Loucy (cell line): ENCODE measurements at regions not wholly inside any gene's neighbourhood (a gene's known extent, or its start where the extent isn't known, plus 50 kb on each side); places are given as distances from the start of the nearest gene placed in this dataset.

Source experiments
- H2AFZ ChIP-seq: fragments of 200-600 bp; sonication (generic); 2 replicates; pipeline ENCODE4 v1.6.0; 2016; ENCODE audit warnings: antibody characterized with exemption, mild to moderate bottlenecking, low read length, moderate library complexity
- H3F3A ChIP-seq: fragments of 200-600 bp; 2 replicates; pipeline ENCODE4 v1.6.0; 2016; ENCODE audit warnings: antibody characterized with exemption, low read depth, mild to moderate bottlenecking
- H3K27me3 ChIP-seq: fragments of 200-600 bp; sonication (generic); 2 replicates; pipeline ENCODE4 v1.6.1; 2014; ENCODE audit warnings: low read length, mild to moderate bottlenecking; ENCODE audit not compliant: insufficient read depth, poor library complexity, severe bottlenecking
- H3K36me3 ChIP-seq: fragments of 200-600 bp; sonication (generic); 2 replicates; pipeline ENCODE4 v1.6.1; 2016; ENCODE audit warnings: low read length; ENCODE audit not compliant: insufficient read depth
- H3K4me1 ChIP-seq: fragments of 200-600 bp; sonication (generic); 2 replicates; pipeline ENCODE4 v1.5.1; 2014; ENCODE audit warnings: low read length, mild to moderate bottlenecking; ENCODE audit not compliant: insufficient read depth, poor library complexity, severe bottlenecking
- H3K4me2 ChIP-seq: fragments of 200-600 bp; sonication (generic); 2 replicates; pipeline ENCODE4 v1.6.0; 2014; ENCODE audit warnings: antibody characterized with exemption, low read length, low read depth, mild to moderate bottlenecking; ENCODE audit not compliant: poor library complexity, severe bottlenecking
- H3K4me3 ChIP-seq: fragments of 200-600 bp; sonication (generic); 2 replicates; pipeline ENCODE4 v1.5.1; 2014; ENCODE audit warnings: low read length, mild to moderate bottlenecking, mixed read lengths; ENCODE audit not compliant: poor library complexity, severe bottlenecking
- H3K79me2 ChIP-seq: fragments of 200-600 bp; sonication (generic); 2 replicates; pipeline ENCODE4 v1.6.1; 2014; ENCODE audit warnings: low read length; ENCODE audit not compliant: insufficient read depth
- H3K9ac ChIP-seq: fragments of 200-600 bp; sonication (generic); 2 replicates; pipeline ENCODE4 v1.6.0; 2014; ENCODE audit warnings: mild to moderate bottlenecking, low read depth, low read length, moderate library complexity; ENCODE audit not compliant: poor library complexity, severe bottlenecking
- H3K9me2 ChIP-seq: fragments of 200-600 bp; sonication (generic); replicated peaks from 2 replicates; pipeline ENCODE4 v1.6.1; 2016; ENCODE audit warnings: low read depth, low read length, mixed read lengths
- H3K9me3 ChIP-seq: fragments of 200-600 bp; sonication (generic); 2 replicates; pipeline ENCODE4 v1.6.1; 2014; ENCODE audit warnings: mild to moderate bottlenecking, antibody characterized with exemption, low read length, low read depth; ENCODE audit not compliant: insufficient read depth
- H4K20me1 ChIP-seq: fragments of 200-600 bp; sonication (generic); 2 replicates; pipeline ENCODE4 v1.6.0; 2014; ENCODE audit warnings: antibody characterized with exemption, low read length, mild to moderate bottlenecking; ENCODE audit not compliant: insufficient read depth, poor library complexity, severe bottlenecking
- EZH2phosphoT487 ChIP-seq: fragments of 200-600 bp; IDR thresholded peaks from 2 replicates; pipeline ENCODE4 v1.6.1; 2018; ENCODE audit warnings: antibody characterized with exemption, mild to moderate bottlenecking, moderate library complexity, borderline replicate concordance
- TF ChIP-seq, protein P1 (sequence below): fragments of 200-600 bp; sonication (generic); conservative IDR thresholded peaks from 2 replicates; pipeline ENCODE4 v1.5.1; 2014; ENCODE audit warnings: mild to moderate bottlenecking, antibody characterized with exemption, low read length

DNA sequence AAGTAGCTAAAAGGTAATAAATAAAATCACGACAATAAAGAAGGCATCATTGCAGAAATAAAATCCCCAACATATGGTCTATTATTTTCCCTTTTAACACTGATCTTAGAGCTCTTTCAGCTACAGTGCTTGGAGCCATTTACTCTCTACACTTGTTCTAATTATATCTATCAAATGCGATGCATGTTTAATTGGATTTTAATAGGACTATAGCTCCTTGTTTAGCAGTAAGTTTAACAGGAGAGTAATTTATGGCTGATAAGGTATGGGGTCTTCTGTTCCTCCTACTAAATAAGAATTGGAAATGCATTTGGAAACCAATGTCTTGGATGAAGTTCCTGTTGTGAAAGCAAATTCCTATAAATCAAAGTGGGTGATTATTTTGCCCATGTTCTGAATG lies 304.2 kb upstream of the PTPRD start:
- no peak for TF ChIP-seq EZH2phosphoT487
- no peak overlapping the region for H3K4me2 ChIP-seq
- no peak overlapping the region for H3K9ac ChIP-seq
- H3K27me3 ChIP-seq = no peaks in the 10 kb centered on the region
- H3K9me2 ChIP-seq = no peaks in the 10 kb centered on the region
- no peaks in the 10 kb centered on the region for H3K4me1 ChIP-seq
- H3K79me2 ChIP-seq = no peaks in the 10 kb centered on the region
- H3K36me3 ChIP-seq = no peaks in the 10 kb centered on the region
- no peaks in the 10 kb centered on the region for H3K9me3 ChIP-seq
- H3F3A ChIP-seq = no peaks in the 10 kb centered on the region
- H3K4me3 ChIP-seq = no peak overlapping the region
- H2AFZ ChIP-seq = no peak overlapping the region
- H4K20me1 ChIP-seq = no peaks in the 10 kb centered on the region

DNA sequence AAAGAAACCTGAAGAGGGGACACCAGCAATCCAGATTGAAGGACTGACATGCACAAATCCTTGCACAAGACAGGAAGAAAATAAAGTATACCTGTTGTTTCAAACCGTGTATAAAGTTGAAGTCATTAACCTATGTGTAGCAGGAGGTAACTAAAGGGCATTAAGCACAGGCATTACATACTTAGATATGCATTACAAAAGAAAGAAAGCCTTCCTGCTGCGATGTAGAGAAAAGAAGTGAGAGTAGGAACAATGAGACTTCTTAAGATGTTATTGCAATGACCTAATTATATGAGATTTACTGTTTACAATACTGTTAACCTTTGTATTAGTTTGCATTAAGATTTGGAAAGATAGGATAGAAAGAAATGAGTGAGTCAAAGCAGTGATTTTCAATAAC lies 308.9 kb upstream of the PTPRD start:
- Histone ChIP-seq H3K4me1 (no peaks in the 10 kb centered on the region), H3K9me2 (no peaks in the 10 kb centered on the region), H3K4me3 (no peak overlapping the region), H3K27me3 (no peaks in the 10 kb centered on the region), H4K20me1 (no peaks in the 10 kb centered on the region), H3F3A (no peaks in the 10 kb centered on the region), H3K4me2 (no peak overlapping the region), H3K9me3 (no peaks in the 10 kb centered on the region), H3K9ac (no peak overlapping the region), H3K79me2 (no peaks in the 10 kb centered on the region), H2AFZ (no peak overlapping the region), H3K36me3 (no peaks in the 10 kb centered on the region)
- no peak for TF ChIP-seq EZH2phosphoT487
- TF ChIP-seq, protein P1, sequence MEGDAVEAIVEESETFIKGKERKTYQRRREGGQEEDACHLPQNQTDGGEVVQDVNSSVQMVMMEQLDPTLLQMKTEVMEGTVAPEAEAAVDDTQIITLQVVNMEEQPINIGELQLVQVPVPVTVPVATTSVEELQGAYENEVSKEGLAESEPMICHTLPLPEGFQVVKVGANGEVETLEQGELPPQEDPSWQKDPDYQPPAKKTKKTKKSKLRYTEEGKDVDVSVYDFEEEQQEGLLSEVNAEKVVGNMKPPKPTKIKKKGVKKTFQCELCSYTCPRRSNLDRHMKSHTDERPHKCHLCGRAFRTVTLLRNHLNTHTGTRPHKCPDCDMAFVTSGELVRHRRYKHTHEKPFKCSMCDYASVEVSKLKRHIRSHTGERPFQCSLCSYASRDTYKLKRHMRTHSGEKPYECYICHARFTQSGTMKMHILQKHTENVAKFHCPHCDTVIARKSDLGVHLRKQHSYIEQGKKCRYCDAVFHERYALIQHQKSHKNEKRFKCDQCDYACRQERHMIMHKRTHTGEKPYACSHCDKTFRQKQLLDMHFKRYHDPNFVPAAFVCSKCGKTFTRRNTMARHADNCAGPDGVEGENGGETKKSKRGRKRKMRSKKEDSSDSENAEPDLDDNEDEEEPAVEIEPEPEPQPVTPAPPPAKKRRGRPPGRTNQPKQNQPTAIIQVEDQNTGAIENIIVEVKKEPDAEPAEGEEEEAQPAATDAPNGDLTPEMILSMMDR = no peak

DNA sequence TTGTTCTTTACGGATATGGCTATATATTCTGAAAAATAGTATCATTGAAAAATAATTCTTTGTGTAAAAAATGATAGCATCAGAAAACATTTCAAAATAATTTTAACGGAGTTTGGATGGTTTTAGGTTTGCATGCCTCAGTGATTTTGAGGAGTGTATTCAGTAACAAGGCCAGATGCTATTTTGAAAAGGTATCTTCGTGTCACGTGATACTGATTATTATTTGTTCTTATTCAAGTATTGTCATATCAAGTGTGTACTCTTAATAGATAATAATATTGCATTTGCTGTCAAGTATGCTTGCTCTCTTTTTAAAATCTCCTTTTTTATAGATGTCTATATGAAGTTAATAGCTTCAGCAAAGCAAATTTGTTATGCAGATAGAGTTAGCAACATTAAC lies 313.1 kb upstream of the PTPRD start:
- Histone ChIP-seq H3K9ac (no peak overlapping the region), H3K79me2 (no peaks in the 10 kb centered on the region), H3F3A (no peaks in the 10 kb centered on the region), H3K27me3 (no peaks in the 10 kb centered on the region), H3K4me2 (no peak overlapping the region), H3K9me3 (no peaks in the 10 kb centered on the region), H3K36me3 (no peaks in the 10 kb centered on the region), H3K4me3 (no peak overlapping the region), H3K9me2 (no peaks in the 10 kb centered on the region), H2AFZ (no peak overlapping the region), H4K20me1 (no peaks in the 10 kb centered on the region), H3K4me1 (no peaks in the 10 kb centered on the region)
- no peak for TF ChIP-seq EZH2phosphoT487
- TF ChIP-seq, protein P1 = no peak

DNA sequence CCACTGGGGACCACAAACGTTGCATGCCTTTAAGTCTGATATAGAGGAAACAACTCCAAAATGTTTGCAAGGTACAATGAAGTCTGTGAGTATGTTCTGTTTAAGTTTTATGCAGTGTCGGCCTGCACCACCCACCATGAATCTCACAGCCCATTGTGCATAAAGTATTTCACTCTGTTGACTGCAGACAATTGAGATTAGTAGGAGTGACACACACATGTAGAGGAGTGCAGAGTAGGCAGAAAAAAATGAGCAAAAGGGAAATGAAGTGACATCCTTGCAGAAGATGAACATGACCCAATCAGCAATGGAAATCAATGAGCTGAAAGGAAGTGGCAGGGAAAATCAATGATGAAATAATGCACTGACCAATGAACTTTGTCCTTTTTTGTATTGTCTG lies 315.6 kb upstream of the PTPRD start:
- Histone ChIP-seq H3K4me3 (no peak overlapping the region), H3F3A (no peaks in the 10 kb centered on the region), H3K36me3 (no peaks in the 10 kb centered on the region), H3K9me3 (no peaks in the 10 kb centered on the region), H3K4me1 (no peaks in the 10 kb centered on the region), H4K20me1 (no peaks in the 10 kb centered on the region), H2AFZ (no peak overlapping the region), H3K9ac (no peak overlapping the region), H3K27me3 (no peaks in the 10 kb centered on the region), H3K79me2 (no peaks in the 10 kb centered on the region), H3K9me2 (no peaks in the 10 kb centered on the region), H3K4me2 (no peak overlapping the region)
- TF ChIP-seq, protein P1 = no peak
- TF ChIP-seq EZH2phosphoT487 = no peak
